Panc1 (cell line): ENCODE measurements at regions not wholly inside any gene's neighbourhood (a gene's known extent, or its start where the extent isn't known, plus 50 kb on each side); places are given as distances from the start of the nearest gene placed in this dataset.

ENCODE experiments used
- ATAC-seq: fragments of 200-7000 bp; cut with Tn5 transposase; 2 replicates; pipeline ENCODE4 v1.9.1; 2020; ENCODE audit warnings: mild to moderate bottlenecking, moderate library complexity
- BruUV-seq: library from RNA; stranded (reverse); fragments of 400-500 nt; replicated peaks from 2 replicates; lab custom pipeline; 2021; lab: Mats Ljungman, UMichigan
- CTCF ChIA-PET: fragments of 300-600 bp; sonication (Branson Sonifier 250); formaldehyde crosslinking; loops from one replicate; lab custom pipeline; 2022; ENCODE audit warnings: antibody characterized with exemption; lab: Charles Lee
- POLR2A ChIA-PET: fragments of 300-600 bp; sonication (Branson Sonifier 250); formaldehyde crosslinking; loops from one replicate; lab custom pipeline; 2022; ENCODE audit warnings: antibody characterized with exemption; lab: Charles Lee
- DNase-seq: peaks from one replicate; pipeline ENCODE4 v3.0.0-alpha.2; 2010; ENCODE audit warnings: low read depth, low spot score
- H3K27ac ChIP-seq: 2 replicates; pipeline ENCODE4 v1.5.1; 2011; ENCODE audit warnings: mild to moderate bottlenecking, low read length, inconsistent platforms
- H3K27me3 ChIP-seq: fragments of 200-500 bp; sonication (Bioruptor generic); 2 replicates; pipeline ENCODE4 v1.6.0; 2014; ENCODE audit warnings: low read length, inconsistent platforms; ENCODE audit not compliant: control insufficient read depth, insufficient read depth
- H3K36me3 ChIP-seq: fragments of 200-500 bp; sonication (Bioruptor generic); 2 replicates; pipeline ENCODE4 v1.5.1; 2014; ENCODE audit warnings: inconsistent platforms, mild to moderate bottlenecking, low read length, moderate library complexity; ENCODE audit not compliant: control insufficient read depth, insufficient read depth
- H3K4me1 ChIP-seq: 2 replicates; pipeline ENCODE4 v1.5.1; 2011; ENCODE audit warnings: inconsistent platforms, mild to moderate bottlenecking, low read length, moderate library complexity; ENCODE audit not compliant: control insufficient read depth, insufficient read depth
- H3K4me3 ChIP-seq, 2 experiments: 2 replicates each; pipeline ENCODE4 v1.5.1; 2011 to 2012; ENCODE audit warnings: low read depth in 2 of 2, low read length in 2 of 2, mild to moderate bottlenecking in 2 of 2, inconsistent platforms in 1 of 2, moderate library complexity in 1 of 2
- H3K9me3 ChIP-seq: fragments of 200-500 bp; sonication (Bioruptor generic); 2 replicates; pipeline ENCODE4 v1.5.1; 2014; ENCODE audit warnings: low read depth, mild to moderate bottlenecking, inconsistent platforms, low read length, moderate library complexity; ENCODE audit not compliant: control insufficient read depth, insufficient read depth
- POLR2AphosphoS5 ChIP-seq: IDR thresholded peaks from 2 replicates; pipeline ENCODE4 v1.6.1; 2012; ENCODE audit warnings: mild to moderate bottlenecking, low read depth, low read length, moderate library complexity
- SIN3A ChIP-seq: IDR thresholded peaks from 2 replicates; pipeline ENCODE4 v1.6.1; 2012; ENCODE audit warnings: low read depth, mild to moderate bottlenecking, low read length, moderate library complexity, borderline replicate concordance; ENCODE audit not compliant: insufficient read depth
- TCF7L2 ChIP-seq: IDR thresholded peaks from 2 replicates; pipeline ENCODE4 v1.6.1; 2011; ENCODE audit warnings: mild to moderate bottlenecking, low read depth, low read length, inconsistent platforms
- in situ Hi-C: cut with HindIII; loops from 2 replicates; pipeline ENCODE4 v1.10.0; 2016; ENCODE audit warnings: low sequenced_read_pairs, low pct_unique_long_range_greater_than_20kb
- intact Hi-C: fragments of 100-400 bp; cut with micrococcal nuclease; formaldehyde crosslinking; loops from one replicate; pipeline ENCODE4 v1.10.0; 2022; ENCODE audit not compliant: unreplicated experiment
- TF ChIP-seq, protein P1 (sequence below), 2 experiments: IDR thresholded peaks; 2 replicates each; pipeline ENCODE4 v1.6.1; 2011 to 2012; ENCODE audit warnings: low read depth in 2 of 2, control low read depth in 1 of 2, low read length in 1 of 2, mild to moderate bottlenecking in 1 of 2, moderate library complexity in 1 of 2; ENCODE audit not compliant: insufficient read depth in 1 of 2
- TF ChIP-seq, protein P2 (sequence below): fragments of 450-650 bp; IDR thresholded peaks from 2 replicates; pipeline ENCODE4 v1.5.1; 2017; ENCODE audit warnings: mild to moderate bottlenecking

DNA sequence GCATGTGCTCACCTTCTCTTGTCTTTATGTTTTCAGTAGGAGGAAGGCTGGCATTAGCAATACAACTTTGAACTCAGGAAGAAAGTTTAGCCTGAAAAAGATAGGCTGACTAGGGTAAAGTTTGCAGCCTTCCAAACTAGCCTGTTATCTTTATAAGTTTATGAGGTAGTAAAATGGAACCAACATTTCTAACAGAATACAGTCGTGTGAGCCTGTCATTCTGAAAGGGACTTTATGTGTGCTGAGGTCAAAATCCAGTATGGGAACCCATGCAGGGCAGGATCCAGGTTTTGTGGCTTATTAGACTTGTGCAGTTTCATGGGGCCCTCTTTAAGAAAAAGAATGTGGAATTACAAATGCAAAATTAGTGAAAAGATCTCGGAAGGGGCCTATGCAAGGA, 201.0 kb upstream of the PRPS1L1 start:
- Histone ChIP-seq H3K9me3 (no peaks in the 10 kb centered on the region), H3K4me3 (no peak overlapping the region), H3K27me3 (peaks cover 3% of the 10 kb centered on the region; the same call in 1 of the 2 replicates), H3K36me3 (no peaks in the 10 kb centered on the region), H3K4me1 (no peaks in the 10 kb centered on the region; the same call in 1 of the 2 replicates), H3K27ac (no peak overlapping the region)
- ChIA-PET CTCF (no interaction called here), POLR2A (no interaction called here)
- ATAC-seq (no peak), DNase-seq (no peak)
- no TSS peak for BruUV-seq
- intact Hi-C loops (no loop called here), in situ Hi-C loops (no loop called here)
- TF ChIP-seq TCF7L2 (no peak), SIN3A (no peak), POLR2AphosphoS5 (no peak)
- TF ChIP-seq, protein P1, sequence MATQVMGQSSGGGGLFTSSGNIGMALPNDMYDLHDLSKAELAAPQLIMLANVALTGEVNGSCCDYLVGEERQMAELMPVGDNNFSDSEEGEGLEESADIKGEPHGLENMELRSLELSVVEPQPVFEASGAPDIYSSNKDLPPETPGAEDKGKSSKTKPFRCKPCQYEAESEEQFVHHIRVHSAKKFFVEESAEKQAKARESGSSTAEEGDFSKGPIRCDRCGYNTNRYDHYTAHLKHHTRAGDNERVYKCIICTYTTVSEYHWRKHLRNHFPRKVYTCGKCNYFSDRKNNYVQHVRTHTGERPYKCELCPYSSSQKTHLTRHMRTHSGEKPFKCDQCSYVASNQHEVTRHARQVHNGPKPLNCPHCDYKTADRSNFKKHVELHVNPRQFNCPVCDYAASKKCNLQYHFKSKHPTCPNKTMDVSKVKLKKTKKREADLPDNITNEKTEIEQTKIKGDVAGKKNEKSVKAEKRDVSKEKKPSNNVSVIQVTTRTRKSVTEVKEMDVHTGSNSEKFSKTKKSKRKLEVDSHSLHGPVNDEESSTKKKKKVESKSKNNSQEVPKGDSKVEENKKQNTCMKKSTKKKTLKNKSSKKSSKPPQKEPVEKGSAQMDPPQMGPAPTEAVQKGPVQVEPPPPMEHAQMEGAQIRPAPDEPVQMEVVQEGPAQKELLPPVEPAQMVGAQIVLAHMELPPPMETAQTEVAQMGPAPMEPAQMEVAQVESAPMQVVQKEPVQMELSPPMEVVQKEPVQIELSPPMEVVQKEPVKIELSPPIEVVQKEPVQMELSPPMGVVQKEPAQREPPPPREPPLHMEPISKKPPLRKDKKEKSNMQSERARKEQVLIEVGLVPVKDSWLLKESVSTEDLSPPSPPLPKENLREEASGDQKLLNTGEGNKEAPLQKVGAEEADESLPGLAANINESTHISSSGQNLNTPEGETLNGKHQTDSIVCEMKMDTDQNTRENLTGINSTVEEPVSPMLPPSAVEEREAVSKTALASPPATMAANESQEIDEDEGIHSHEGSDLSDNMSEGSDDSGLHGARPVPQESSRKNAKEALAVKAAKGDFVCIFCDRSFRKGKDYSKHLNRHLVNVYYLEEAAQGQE (IDR thresholded peaks at IDR 0.05; ENCODE audit: insufficient read depth in 1 of 2, low read depth in 2 of 2, low read length in 1 of 2), result no peak
- TF ChIP-seq, protein P2, sequence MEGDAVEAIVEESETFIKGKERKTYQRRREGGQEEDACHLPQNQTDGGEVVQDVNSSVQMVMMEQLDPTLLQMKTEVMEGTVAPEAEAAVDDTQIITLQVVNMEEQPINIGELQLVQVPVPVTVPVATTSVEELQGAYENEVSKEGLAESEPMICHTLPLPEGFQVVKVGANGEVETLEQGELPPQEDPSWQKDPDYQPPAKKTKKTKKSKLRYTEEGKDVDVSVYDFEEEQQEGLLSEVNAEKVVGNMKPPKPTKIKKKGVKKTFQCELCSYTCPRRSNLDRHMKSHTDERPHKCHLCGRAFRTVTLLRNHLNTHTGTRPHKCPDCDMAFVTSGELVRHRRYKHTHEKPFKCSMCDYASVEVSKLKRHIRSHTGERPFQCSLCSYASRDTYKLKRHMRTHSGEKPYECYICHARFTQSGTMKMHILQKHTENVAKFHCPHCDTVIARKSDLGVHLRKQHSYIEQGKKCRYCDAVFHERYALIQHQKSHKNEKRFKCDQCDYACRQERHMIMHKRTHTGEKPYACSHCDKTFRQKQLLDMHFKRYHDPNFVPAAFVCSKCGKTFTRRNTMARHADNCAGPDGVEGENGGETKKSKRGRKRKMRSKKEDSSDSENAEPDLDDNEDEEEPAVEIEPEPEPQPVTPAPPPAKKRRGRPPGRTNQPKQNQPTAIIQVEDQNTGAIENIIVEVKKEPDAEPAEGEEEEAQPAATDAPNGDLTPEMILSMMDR, result no peak

DNA sequence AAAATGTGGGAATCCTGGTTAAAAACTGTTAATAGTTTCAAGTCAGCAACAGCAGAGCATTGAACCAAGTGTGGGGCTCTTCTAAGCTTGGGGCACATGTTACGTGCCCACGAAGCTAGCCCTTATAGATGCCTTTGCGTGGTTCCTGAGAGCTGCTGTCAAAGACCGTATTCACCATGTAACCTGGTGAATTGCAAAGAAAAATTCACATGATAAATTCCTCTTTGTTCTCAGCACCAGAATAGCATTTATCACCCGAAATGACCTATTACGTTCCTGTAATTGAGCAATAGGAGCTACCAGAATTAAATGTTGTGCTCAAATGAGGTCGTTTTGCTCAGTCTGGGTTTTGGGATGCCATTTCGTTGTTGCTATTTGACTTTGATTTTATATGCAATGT, 202.6 kb upstream of the PRPS1L1 start:
- H3K4me3 ChIP-seq, result no peak overlapping the region
- no peak for DNase-seq
- H3K9me3 ChIP-seq, result no peaks in the 10 kb centered on the region
- BruUV-seq, result no TSS peak
- no peak for ATAC-seq
- in situ Hi-C loops, result no loop called here
- H3K27ac ChIP-seq, result no peak overlapping the region
- no peaks in the 10 kb centered on the region for H3K36me3 ChIP-seq
- ChIA-PET CTCF (interaction anchor here (1.4 kb wide), 1 partner anchor 64 kb away, joined by 3 read pairs; no protein-coding TSS in a partner anchor), POLR2A (no interaction called here)
- peaks cover 3% of the 10 kb centered on the region; the same call in 1 of the 2 replicates for H3K27me3 ChIP-seq
- H3K4me1 ChIP-seq, result no peaks in the 10 kb centered on the region; the same call in 1 of the 2 replicates
- intact Hi-C loops, result no loop called here
- TF ChIP-seq POLR2AphosphoS5 (no peak), SIN3A (no peak), TCF7L2 (no peak)
- TF ChIP-seq, protein P2, result no peak
- TF ChIP-seq, protein P1 (IDR thresholded peaks at IDR 0.05; ENCODE audit: insufficient read depth in 1 of 2, low read depth in 2 of 2, low read length in 1 of 2), result no peak
